ENCODE measurements at regions not wholly inside any gene's neighbourhood (a gene's known extent, or its start where the extent isn't known, plus 50 kb on each side); places are given as distances from the start of the nearest gene placed in this dataset.

DNA sequence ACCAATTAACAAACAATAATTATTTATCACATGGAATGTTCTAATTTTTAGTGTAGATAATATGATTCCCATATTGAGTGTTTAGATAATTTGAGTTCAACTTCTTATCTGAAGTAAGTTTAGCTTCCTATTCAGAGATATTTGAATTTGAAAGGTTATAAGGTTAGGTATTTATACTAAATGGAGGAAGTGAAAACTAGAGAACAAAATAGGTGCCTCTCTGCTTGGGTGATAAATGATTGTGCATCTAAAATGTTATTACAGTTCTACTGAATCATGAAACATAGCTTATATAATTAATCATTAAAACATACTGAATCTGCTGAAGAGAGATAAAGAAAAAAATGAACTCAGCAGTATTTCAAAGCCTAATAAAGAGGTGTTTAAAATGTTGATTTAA lies 1174.3 kb downstream of the XPNPEP1 start:
- no peak for DNase-seq

DNA sequence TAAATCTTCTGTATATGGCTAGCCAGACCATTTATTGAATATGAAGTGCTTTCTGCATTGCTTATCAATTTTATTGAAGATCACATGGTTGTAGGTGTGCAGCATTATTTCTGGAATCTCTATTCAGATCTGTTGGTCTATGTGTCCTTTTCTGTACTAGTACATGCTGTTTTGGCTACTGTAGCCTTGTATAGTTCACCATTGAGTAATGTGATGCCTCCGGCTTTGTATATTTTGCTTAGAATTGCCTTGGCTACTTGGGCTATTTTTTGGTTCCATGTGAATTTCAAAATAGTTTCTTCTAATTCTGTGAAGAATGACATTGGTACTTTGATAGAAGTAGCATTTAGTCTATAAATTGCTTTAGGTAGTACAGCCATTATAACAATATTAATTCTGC lies 1187.2 kb downstream of the XPNPEP1 start:
- no peak for DNase-seq

DNA sequence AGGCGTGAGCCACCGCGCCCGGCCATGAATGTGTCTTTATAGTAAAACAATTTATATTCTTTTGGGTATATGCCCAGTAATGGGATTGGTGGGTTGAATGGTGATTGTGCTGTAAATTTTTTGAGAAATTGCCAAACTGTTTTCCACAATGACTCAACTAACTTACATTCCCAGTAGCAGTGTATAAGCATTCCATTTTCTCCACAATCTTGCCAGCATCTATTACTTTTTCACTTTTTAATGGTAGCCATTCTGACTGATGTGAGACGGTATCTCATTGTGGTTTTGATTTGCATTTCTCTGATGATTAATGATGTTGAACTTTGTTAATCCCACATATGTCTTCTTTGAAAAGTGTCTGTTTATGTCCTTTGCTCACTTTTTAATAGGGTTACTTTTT lies 1187.9 kb downstream of the XPNPEP1 start:
- DNase-seq: no peak

DNA sequence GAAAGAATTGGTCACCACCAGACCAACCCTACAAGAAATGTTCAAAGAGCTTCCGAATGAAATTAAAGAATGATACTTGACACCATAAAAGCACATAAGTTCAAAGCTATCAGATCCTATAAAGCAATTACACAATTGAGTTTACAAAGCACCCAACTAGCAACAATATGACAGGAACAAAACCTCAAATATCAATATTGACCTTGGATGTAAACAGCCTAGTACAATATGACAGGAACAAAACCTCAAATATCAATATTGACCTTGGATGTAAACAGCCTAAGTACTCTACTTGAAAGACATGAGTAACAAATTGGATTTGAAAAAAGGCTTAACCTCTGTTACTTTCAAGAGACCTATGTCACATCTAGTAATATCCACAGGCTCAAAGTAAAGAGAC lies 1201.4 kb downstream of the XPNPEP1 start:
- DNase-seq: no peak

DNA sequence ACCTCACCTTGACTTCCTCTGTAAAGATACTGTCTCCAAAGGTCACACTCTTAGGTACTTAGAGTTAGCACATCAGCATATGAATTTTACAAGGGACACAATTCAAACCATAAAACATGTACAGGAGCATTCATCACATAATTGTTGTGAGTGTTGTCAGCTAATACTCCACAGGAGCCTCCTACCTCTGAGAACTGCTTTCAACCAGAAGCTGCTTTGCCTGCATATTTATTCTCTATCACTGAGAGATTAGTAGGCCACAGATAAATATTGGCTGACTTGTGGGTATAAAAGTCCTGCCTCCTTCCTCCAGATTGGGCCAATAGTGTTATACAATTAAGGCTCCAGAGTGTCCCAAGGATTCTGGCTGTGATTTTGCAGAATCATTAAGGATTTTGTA lies 1207.0 kb downstream of the XPNPEP1 start:
- no peak for DNase-seq

DNA sequence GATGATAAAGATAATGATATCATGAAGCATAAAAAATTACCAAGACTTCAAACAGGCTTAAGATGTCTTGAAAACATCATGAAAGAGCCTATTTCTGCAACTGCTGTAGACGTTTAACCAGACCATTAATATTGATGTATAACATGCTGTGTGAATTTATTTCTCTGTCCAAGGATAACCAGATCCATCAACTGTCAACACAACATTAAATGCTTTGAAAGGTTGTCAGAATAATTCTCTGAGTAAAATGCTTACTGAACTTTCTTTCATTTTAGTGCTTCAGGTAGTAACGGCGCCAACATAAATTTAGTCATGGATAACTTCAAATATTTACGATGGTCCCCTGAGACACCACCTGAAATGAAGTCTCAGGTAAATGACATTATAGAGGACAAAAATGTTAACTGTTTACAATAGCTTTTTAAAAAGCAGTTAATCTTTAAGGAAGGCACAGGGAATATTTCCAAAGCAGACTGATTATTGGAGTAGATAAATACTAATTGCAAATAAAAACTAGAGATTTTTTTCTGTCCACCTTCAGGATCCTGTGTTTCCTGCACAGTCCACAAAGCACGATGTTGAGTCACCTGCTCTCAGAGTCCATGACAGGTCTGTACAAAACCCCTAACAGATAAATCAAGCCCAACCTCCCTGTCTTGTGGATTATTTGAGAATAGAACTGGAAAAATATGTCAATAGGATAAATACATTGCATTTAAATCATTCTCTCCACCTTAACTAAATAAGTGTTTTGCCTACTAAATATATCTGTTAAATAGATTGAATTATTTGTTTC lies 1213.2 kb downstream of the XPNPEP1 start:
- DNase-seq: no peak

DNA sequence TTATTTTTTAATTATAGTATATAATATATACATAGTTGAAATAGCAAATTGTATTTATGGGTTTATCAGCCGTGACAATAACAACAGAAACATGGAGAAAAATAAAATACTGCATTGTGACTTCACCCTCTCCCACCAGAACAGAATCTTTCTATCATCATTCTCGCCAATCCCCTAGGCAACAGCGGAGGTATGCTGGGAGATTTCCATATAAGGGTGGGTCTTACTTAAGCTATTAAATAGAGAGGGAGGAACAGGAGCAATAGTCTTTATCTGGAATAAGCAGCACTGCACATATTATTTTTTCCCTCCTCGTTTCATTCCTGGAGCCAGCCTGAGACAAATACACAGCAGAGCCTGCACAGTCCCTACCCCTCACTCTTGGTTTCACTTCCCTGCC lies 1214.9 kb downstream of the XPNPEP1 start:
- no peak for DNase-seq

DNA sequence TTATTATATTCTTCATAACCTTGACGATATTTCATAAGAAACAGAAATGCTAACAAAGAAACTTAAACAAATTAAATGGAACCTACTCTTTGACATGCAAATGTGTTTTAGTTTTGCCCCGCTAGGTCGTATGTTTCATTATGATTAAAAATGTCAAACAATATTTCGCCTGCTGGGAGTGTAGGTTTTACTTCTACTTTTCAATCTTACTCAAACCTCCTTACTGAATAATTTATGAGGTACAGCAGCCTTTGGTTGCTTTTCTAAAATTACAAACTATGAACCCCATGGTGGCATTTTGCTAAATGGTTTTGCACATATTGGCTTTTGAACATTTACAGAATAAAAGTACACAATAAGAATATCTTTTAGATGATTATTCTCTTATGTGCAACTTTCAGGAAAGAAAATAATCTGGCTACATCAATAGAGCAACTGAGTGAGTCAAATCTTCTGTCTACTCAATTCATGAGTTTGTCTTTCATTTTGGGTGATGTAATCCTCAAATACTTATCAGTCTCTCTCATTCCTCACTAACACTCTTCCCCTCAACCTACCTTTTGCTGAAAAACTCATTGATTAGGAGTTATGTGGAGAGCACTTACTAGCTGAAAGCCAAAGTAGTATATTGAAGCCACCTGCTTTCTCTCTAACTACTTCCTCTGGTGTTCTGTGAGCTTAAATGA lies 1226.4 kb downstream of the XPNPEP1 start:
- no peak for DNase-seq

DNA sequence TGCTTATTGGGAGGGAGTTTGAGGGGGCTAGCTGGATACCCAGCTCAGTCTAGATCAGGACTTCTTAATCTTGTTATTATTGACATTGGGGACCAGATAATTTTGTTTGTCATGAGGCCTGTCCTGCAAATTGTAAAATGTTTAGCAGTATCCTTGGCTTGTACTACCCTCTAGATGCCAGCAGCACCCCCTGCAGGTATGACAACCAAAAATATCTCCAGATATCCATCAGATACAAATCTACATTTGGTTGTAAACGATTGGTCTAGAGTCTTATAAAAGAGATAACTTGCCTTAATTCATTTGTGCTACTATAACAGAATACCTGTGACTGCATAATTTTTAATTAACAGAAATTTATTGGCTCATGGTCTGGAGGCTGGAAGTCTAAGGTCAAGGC lies 1232.2 kb downstream of the XPNPEP1 start:
- DNase-seq: no peak

DNA sequence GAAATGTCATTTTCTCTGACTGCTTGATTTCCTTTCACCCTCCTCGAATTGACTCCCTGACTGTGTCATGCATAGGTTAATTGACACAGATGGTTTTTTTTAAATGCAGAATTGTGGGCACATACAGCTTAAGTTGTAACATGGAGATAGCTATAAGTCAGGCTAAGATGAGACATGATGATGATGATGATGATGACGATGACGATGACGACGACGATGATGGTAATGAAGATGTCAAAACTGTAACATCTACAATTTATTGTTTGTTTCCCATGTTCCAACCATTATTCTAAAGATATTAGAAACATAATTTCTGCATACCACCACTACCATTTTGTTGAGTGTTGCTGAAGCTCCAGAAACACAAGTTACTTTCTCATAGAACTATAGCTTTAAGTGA lies 1232.8 kb downstream of the XPNPEP1 start:
- DNase-seq: no peak

DNA sequence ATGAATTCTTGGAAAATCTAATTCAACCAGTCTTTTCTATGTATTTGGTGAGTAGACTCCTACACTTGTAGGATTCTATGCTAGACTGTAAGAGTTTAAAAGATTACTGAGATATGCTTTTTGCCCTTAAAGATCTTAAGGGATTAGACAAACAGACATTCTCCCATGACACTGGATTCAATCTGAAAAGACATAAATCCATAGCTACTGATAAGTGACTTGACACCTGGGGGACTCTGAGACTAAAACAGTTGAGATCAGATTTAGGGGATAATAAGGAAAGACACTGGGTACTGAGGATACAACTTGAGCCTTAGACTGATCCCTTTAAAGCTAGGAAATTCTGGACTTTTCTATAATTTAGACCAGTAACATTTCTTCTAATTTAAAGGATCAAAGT lies 1233.4 kb downstream of the XPNPEP1 start:
- no peak for DNase-seq

DNA sequence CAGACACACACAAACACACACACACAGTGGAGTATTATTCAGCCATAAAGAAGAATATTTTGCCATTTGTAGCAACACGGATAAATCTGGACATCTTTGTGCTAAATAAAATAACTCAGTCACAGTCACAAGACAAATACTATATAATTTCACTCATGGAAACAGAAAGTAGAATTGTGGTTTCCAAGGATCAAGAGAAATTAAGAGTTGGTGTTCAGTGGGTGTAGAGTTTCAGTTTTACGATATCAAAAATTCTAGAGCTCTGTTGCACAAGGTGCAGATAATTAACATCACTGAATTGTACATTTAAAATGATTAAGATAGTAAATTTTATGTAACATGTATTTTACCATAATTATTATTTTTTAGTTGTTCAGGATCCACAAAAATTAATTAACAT lies 1235.0 kb downstream of the XPNPEP1 start:
- no peak for DNase-seq

DNA sequence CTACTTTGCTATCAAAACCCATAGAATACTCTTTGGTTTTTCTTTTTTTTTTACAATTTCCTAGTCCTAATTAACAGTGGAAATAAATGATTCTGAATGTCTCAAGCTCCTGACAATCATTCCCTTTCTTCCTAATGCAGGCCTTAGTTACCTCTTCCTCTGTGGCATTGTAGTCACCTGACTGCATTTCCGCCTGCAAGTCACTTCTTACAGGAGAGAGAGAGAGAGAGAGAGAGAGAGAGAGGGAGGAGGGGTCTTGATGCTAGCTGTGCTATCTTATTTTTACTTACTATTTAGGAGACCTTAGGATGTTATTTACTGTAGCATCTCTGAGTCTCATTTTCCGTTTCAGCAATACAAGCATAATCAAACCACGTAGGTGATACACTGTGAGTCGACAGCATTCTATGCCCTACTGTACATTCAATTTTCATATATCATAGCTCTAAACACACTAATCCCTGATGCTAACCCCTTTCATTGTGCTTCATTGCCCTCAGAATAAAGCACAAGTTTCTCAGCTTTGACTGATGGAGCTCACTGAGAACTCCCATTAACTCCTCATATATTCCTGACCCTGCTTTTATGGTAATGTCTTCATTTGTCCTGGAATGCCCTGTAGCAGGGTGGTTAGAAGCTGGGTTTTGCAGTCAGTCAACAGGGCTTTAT lies 1237.3 kb downstream of the XPNPEP1 start:
- DNase-seq: no peak

DNA sequence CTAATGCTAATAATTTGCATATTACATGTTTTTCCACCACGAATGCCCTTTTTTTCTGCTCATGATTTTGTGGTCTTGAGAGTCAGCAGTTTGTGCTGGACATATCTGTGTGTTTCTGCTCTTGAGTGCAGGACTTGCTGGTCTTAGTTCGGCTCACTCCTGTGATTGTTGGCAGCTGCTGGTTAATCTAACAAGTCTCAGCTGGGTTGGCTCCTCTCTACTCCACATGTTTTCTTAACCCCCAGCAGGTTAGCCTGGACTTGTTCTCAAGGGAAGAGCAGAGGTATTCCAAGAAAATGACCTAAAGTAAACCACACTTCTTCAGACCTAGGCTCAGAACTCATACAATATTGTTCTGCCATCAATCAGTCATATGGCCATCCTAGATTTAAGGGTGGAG lies 1238.9 kb downstream of the XPNPEP1 start:
- DNase-seq: no peak

DNA sequence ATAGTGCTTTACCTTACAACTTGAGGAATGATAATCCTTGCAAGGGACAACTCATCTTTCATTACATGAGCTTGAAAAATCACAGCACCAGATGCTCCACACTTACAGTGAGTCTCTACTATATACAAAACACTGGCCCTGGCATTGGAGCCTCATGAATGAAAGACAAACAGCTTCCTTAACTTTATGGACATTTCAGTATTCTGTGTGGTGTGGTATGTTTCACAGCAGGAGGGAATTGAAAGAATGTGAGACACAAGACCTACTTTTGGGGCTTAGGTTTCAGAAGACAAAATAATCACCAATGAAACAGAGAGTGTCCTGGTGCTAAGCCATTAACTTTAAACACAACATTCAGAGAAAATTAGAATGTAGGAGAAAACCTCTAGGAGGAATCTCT lies 1249.6 kb downstream of the XPNPEP1 start:
- no peak for DNase-seq

DNA sequence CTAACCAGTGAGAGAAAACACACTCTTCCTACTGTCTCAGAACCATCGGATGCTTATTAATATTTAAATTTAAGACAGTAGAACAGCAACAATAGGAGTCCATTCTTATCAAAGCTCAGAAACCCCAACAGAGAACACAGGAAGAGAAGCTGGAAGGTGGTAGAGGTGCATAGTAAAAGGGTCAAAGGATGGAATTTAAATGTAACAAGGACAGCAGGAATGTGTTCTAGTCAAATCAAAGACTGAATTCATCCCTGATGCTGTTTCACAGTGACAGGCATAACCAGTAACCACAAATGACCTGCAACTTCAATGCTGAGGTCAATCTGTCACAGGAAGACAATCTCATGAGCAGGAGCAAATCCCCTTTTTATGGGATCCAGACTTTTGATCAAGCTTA lies 1259.7 kb downstream of the XPNPEP1 start:
- no peak for DNase-seq

DNA sequence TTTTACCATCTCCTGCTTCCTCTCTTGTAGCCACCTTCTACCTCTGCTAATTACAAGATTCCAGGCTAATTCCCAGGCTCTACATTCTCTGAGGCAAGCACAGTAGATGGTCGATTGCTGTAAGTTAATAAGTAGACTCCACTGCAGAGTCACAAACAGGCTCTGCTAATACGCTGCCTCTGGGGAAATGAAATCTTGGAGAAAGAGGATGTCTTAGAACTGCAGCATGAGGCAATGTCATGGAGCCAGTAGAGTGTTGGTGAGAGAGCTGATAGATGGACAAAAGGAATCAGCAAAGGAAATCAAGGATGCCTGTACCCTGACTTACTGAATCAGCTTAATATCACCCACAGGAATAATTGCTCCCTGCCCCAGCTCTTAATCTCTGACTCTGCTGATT lies 1260.3 kb downstream of the XPNPEP1 start:
- DNase-seq: no peak

DNA sequence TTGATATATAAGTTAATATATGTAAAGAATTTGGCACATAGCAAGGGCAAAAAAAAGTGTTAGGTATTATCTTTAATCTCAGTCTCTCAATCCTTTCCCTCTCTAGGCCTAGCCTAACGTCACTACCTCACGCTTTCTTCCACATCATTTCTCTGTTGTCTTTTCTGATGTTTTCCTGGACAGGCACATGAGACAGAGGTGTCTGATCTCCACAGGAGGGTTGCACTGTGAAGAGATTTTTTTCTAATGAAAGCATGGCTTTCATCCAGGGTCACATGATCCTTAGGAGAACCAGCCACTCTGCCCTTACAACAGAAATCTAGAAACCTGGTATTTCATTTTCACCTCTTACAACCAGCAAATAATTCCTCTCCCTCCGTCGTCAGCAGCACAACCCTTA lies 1268.3 kb downstream of the XPNPEP1 start:
- DNase-seq: no peak

DNA sequence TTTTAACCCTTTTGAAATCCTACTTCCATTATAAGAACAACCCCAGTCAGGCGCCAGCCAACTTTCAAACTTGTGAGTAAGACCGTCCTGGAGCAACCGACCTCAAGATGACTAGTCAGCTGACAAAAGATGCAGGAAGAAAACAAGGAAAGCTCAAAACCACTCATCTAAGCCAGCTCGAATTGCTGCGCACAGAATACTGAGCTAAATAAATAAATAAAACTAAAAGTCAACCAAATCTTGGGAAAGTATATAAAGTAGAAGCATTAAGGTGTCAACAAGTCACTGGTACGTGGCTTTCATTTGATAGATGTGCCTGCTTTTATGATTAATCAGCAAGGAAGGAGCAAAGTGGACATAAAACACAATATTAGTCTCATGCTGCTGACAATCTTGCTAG lies 1269.8 kb downstream of the XPNPEP1 start:
- no peak for DNase-seq

DNA sequence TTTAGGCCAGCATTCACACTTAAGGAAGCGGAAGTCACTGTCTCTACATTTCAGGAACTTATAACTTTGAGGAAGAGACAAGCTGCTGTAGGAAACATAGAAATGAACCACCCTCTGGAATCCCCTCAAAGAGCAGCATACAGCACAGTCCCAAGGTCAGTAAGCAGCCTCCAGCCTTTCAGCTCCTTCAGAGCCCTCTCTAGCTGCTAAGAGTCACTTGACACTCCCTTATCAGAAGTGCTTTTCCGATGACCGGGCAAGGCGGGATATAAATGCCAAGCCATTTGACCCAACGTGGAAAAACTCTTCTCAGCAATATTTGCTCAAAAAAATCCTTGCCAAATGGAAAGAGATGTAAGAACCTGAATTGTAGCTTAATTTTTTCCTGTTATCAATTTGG lies 1284.3 kb downstream of the XPNPEP1 start:
- DNase-seq: no peak

DNA sequence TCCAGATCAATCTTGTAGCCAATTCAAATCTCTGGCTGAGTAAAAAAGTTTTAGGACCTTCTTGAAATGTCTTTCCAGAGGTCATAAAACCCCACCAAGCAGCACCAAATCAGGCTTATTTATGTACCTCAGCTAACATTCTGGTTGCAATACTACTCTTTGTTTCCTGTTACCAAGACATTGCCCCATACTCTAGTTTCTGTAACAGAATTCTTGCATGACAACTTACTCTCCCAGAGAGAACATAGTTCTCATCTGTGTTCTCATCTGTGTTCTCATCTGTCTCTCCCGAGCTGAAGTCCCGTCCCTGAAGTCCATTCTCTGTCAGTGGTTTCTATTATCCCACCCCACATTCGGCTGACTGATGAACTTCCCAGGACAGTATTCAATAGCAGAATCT lies 1285.1 kb downstream of the XPNPEP1 start:
- DNase-seq: no peak

DNA sequence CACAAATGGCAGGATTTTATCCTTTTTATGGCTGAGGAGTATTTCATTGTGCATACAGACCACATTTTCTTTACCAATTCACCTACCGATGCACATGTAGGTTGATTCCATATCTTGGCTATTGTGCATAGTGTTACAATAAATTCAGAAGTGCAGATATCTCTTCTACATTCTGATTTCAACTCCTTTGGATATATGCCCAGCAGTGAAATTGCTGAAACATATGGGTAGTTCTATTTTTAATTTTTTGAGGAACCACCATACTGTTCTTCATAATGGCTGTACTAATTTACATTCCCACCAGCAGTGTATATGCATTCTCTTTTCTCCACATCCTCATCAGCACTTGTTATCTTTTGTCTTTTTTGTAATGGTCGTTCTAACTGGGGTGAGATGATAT lies 1290.3 kb downstream of the XPNPEP1 start:
- no peak for DNase-seq

DNA sequence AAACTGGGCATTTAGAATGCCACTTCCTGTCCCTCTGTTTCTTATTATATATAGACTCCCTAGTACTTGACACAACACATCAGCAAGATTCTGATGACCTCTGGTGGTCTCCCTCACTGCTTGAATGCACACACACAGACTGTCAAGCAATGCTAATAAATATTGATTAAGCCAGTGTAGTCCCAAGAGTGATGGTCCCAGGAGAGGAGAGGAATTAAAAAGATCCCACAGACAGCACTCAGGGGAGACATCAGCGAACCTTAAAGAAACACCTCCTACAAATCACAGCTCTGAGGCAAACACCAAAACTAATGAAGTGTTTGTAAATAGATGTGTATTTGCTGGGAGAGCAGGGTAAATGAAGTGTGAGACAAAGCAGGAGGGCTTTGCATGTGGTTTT lies 1291.2 kb downstream of the XPNPEP1 start:
- no peak for DNase-seq

DNA sequence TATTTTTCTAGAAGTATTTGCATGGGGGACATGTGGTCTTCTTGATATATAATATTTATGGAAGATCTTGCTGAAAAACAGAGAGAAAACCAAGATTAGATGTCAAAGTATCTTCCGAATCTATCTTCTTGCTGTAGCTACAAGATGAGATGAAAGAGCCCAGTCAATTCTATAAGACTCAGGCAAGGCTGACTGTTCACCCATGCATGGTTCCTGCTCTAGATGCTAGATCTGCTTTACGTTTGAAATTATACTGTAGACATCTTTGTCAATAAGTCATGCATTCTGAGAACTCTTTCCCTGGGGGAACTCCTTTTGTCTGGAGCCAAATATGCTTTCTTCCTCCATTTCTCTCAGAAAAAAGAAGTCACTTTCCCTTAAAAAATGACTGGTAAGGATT lies 1292.0 kb downstream of the XPNPEP1 start:
- DNase-seq: no peak

All from SW 1271 (cell line).